A549 (cell line): ENCODE measurements at regions not wholly inside any gene's neighbourhood (a gene's known extent, or its start where the extent isn't known, plus 50 kb on each side); places are given as distances from the start of the nearest gene placed in this dataset.

Experiments
- ATOH8 ChIP-seq: fragments of 250-450 bp; sonication (Bioruptor Pico); IDR thresholded peaks from 2 replicates; pipeline ENCODE4 v1.5.0; 2020; ENCODE audit warnings: low read depth, mild to moderate bottlenecking, moderate library complexity
- CTCF ChIP-seq: fragments of >200 bp; sonication (Bioruptor Twin); formaldehyde crosslinking; IDR thresholded peaks from 3 replicates; pipeline ENCODE4 v1.5.1; 2016
- JUNB ChIP-seq: fragments of >200 bp; sonication (Bioruptor Twin); formaldehyde crosslinking; IDR thresholded peaks from 2 replicates; pipeline ENCODE4 v1.6.1; 2016
- MAX ChIP-seq: IDR thresholded peaks from 2 replicates; pipeline ENCODE4 v1.6.1; 2012
- MAZ ChIP-seq: fragments of 150-350 bp; IDR thresholded peaks from 2 replicates; pipeline ENCODE4 v1.6.1; 2014; ENCODE audit warnings: antibody characterized with exemption, low read depth, low read length, borderline replicate concordance
- NPAS2 ChIP-seq: fragments of 250-450 bp; sonication (Bioruptor Pico); IDR thresholded peaks from 2 replicates; pipeline ENCODE4 v1.8.0; 2022; ENCODE audit warnings: mild to moderate bottlenecking, moderate library complexity, borderline replicate concordance
- POLR2A ChIP-seq: IDR thresholded peaks from 2 replicates; pipeline ENCODE4 v1.6.1; 2012; ENCODE audit warnings: mild to moderate bottlenecking, low read length
- RFX5 ChIP-seq: fragments of 450-650 bp; IDR thresholded peaks from 2 replicates; pipeline ENCODE4 v1.7.1; 2014; ENCODE audit warnings: antibody characterized with exemption, mild to moderate bottlenecking, moderate library complexity
- RNF2 ChIP-seq: fragments of 200-600 bp; sonication (generic); IDR thresholded peaks from 2 replicates; pipeline ENCODE4 v1.6.1; 2016; ENCODE audit warnings: low read depth, mild to moderate bottlenecking, antibody characterized with exemption, moderate library complexity, borderline replicate concordance
- SMC3 ChIP-seq: fragments of >200 bp; sonication (Bioruptor Twin); formaldehyde crosslinking; IDR thresholded peaks from 3 replicates; pipeline ENCODE4 v1.6.1; 2018; ENCODE audit warnings: inconsistent platforms

GRCh38 chr16:13634253-13634652 is 285.7 kb upstream of the ERCC4 start:
- TF ChIP-seq CTCF (no peak), MAZ (no peak), RFX5 (no peak), POLR2A (no peak), MAX (no peak), JUNB (no peak), SMC3 (no peak), NPAS2 (CRISPR knock-in tag) (no peak), ATOH8 (no peak), RNF2 (no peak)
